ENCODE measurements at regions not wholly inside any gene's neighbourhood (a gene's known extent, or its start where the extent isn't known, plus 50 kb on each side); places are given as distances from the start of the nearest gene placed in this dataset.

- H3K27ac ChIP-seq, result no peak overlapping the region
- no peak overlapping the region for H3K4me3 ChIP-seq
Measured at GRCh38 chr15:56868170-56868569, 50.3 kb upstream of the TCF12 start.

GRCh38 chr15:56866803-56867202 lies 51.6 kb upstream of the TCF12 start:
- H3K27ac ChIP-seq, result no peak overlapping the region
- H3K4me3 ChIP-seq, result no peak overlapping the region

GRCh38 chr15:56857828-56858227 lies 60.6 kb upstream of the TCF12 start:
- Histone ChIP-seq H3K4me3 (no peak overlapping the region), H3K27ac (no peak overlapping the region)

- Histone ChIP-seq H3K27ac (no peak overlapping the region), H3K4me3 (no peak overlapping the region)
Measured at GRCh38 chr15:56856934-56857333, 61.5 kb upstream of the TCF12 start.

GRCh38 chr15:56844892-56845291 lies 73.6 kb upstream of the TCF12 start:
- H3K27ac ChIP-seq, result no peak overlapping the region
- H3K4me3 ChIP-seq, result no peak overlapping the region

GRCh38 chr15:56844471-56844870 lies 74.0 kb upstream of the TCF12 start:
- Histone ChIP-seq H3K27ac (no peak overlapping the region), H3K4me3 (no peak overlapping the region)

GRCh38 chr15:56839641-56840040 lies 78.8 kb upstream of the TCF12 start:
- H3K4me3 ChIP-seq, result no peak overlapping the region
- peak overlapping the region in 3 of 21 experiments; percentile 17 to 52 (median 40) for H3K27ac ChIP-seq

GRCh38 chr15:56839099-56839498 lies 79.3 kb upstream of the TCF12 start:
- Histone ChIP-seq H3K4me3 (no peak overlapping the region), H3K27ac (peak overlapping the region in 3 of 21 experiments; percentile 17 to 52 (median 40))

GRCh38 chr15:56838085-56838484 lies 80.4 kb upstream of the TCF12 start:
- Histone ChIP-seq H3K27ac (peak overlapping the region in 2 of 21 experiments; percentile 40 to 52), H3K4me3 (no peak overlapping the region)

- H3K4me3 ChIP-seq, result no peak overlapping the region
- peak overlapping the region in 1 of 21 experiments; percentile 40 for H3K27ac ChIP-seq
Measured at GRCh38 chr15:56837273-56837672, 81.2 kb upstream of the TCF12 start.

GRCh38 chr15:56835718-56836171 lies 82.7 kb upstream of the TCF12 start:
- Histone ChIP-seq H3K4me3 (no peak overlapping the region), H3K27ac (peak overlapping the region in 2 of 21 experiments; percentile 4 to 39)

- Histone ChIP-seq H3K27ac (peak overlapping the region in 13 of 21 experiments; percentile 10 to 78 (median 52)), H3K4me3 (no peak overlapping the region)
Measured at GRCh38 chr15:56832125-56832524, 86.3 kb upstream of the TCF12 start.

GRCh38 chr15:56831467-56832005 lies 86.9 kb upstream of the TCF12 start:
- Histone ChIP-seq H3K27ac (peak overlapping the region in 13 of 21 experiments; percentile 10 to 78 (median 52)), H3K4me3 (no peak overlapping the region)

- no peak overlapping the region for H3K4me3 ChIP-seq
- H3K27ac ChIP-seq, result no peak overlapping the region
Measured at GRCh38 chr15:56824175-56824574, 90.9 kb upstream of the ZNF280D start.

- Histone ChIP-seq H3K27ac (no peak overlapping the region), H3K4me3 (no peak overlapping the region)
Measured at GRCh38 chr15:56821721-56822425, 88.6 kb upstream of the ZNF280D start.

- no peak overlapping the region for H3K27ac ChIP-seq
Measured at GRCh38 chr15:56820333-56820732, 87.0 kb upstream of the ZNF280D start.

GRCh38 chr15:56817321-56818080 lies 84.2 kb upstream of the ZNF280D start:
- peak overlapping the region in 8 of 21 experiments; percentile 18 to 57 (median 38) for H3K27ac ChIP-seq

More at GRCh38 chr15:56820333-56820732, 87.0 kb upstream of the ZNF280D start:
- H3K4me3 ChIP-seq, result no peak overlapping the region

GRCh38 chr15:56816781-56817180 lies 83.5 kb upstream of the ZNF280D start:
- peak overlapping the region in 2 of 21 experiments; percentile 18 to 42 for H3K27ac ChIP-seq
- H3K4me3 ChIP-seq, result no peak overlapping the region

More at GRCh38 chr15:56817321-56818080, 84.2 kb upstream of the ZNF280D start:
- no peak overlapping the region for H3K4me3 ChIP-seq

GRCh38 chr15:56815247-56815646 lies 81.9 kb upstream of the ZNF280D start:
- Histone ChIP-seq H3K4me3 (no peak overlapping the region), H3K27ac (peak overlapping the region in 1 of 21 experiments; percentile 62)

GRCh38 chr15:56814429-56814828 lies 81.1 kb upstream of the ZNF280D start:
- Histone ChIP-seq H3K27ac (peak overlapping the region in 2 of 21 experiments; percentile 23 to 62), H3K4me3 (no peak overlapping the region)
